Nephron (organoid): ENCODE measurements at regions not wholly inside any gene's neighbourhood (a gene's known extent, or its start where the extent isn't known, plus 50 kb on each side); places are given as distances from the start of the nearest gene placed in this dataset.

Experiments
- H3K27ac Mint-ChIP-seq, 3 experiments: 2 replicates each; pipeline ENCODE4 v1.8.0; 2020; ENCODE audit warnings: mixed read lengths in 3 of 3, mild to moderate bottlenecking in 2 of 3, moderate library complexity in 1 of 3
- H3K27me3 Mint-ChIP-seq: 2 replicates; pipeline ENCODE4 v1.8.0; 2021; ENCODE audit warnings: low read depth, mild to moderate bottlenecking, moderate library complexity, mixed read lengths
- H3K36me3 Mint-ChIP-seq: 2 replicates; pipeline ENCODE4 v1.8.0; 2020; ENCODE audit warnings: low read depth, mixed read lengths
- H3K4me1 Mint-ChIP-seq: 2 replicates; pipeline ENCODE4 v1.8.0; 2020; ENCODE audit warnings: mixed read lengths
- H3K4me3 Mint-ChIP-seq, 3 experiments: 2 replicates each; pipeline ENCODE4 v1.8.0; 2020; ENCODE audit warnings: mild to moderate bottlenecking in 3 of 3, mixed read lengths in 3 of 3, moderate library complexity in 2 of 3
- H3K9me3 Mint-ChIP-seq: 2 replicates; pipeline ENCODE4 v1.8.0; 2020; ENCODE audit warnings: mixed read lengths
- TF ChIP-seq, protein P1 (sequence below), 3 experiments: fragments of 200-600 bp; sonication (generic); IDR thresholded peaks; one replicate each; pipeline ENCODE4 v1.5.0; 2021; ENCODE audit warnings: antibody characterized with exemption in 3 of 3; ENCODE audit not compliant: unreplicated experiment in 3 of 3

- H3K4me1 Mint-ChIP-seq: no peaks in the 10 kb centered on the region
- TF ChIP-seq, protein P1, sequence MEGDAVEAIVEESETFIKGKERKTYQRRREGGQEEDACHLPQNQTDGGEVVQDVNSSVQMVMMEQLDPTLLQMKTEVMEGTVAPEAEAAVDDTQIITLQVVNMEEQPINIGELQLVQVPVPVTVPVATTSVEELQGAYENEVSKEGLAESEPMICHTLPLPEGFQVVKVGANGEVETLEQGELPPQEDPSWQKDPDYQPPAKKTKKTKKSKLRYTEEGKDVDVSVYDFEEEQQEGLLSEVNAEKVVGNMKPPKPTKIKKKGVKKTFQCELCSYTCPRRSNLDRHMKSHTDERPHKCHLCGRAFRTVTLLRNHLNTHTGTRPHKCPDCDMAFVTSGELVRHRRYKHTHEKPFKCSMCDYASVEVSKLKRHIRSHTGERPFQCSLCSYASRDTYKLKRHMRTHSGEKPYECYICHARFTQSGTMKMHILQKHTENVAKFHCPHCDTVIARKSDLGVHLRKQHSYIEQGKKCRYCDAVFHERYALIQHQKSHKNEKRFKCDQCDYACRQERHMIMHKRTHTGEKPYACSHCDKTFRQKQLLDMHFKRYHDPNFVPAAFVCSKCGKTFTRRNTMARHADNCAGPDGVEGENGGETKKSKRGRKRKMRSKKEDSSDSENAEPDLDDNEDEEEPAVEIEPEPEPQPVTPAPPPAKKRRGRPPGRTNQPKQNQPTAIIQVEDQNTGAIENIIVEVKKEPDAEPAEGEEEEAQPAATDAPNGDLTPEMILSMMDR (IDR thresholded peaks at IDR 0.05; ENCODE audit: unreplicated experiment in 3 of 3): no peak
- H3K4me3 Mint-ChIP-seq: no peak overlapping the region
- peaks cover 3% of the 10 kb centered on the region for H3K27me3 Mint-ChIP-seq
- H3K36me3 Mint-ChIP-seq: no peaks in the 10 kb centered on the region
- no peak overlapping the region for H3K27ac Mint-ChIP-seq
- no peaks in the 10 kb centered on the region for H3K9me3 Mint-ChIP-seq
These were observed 73.2 kb upstream of the SALL1 start for GRCh38 chr16:51224317-51224716.

DNA sequence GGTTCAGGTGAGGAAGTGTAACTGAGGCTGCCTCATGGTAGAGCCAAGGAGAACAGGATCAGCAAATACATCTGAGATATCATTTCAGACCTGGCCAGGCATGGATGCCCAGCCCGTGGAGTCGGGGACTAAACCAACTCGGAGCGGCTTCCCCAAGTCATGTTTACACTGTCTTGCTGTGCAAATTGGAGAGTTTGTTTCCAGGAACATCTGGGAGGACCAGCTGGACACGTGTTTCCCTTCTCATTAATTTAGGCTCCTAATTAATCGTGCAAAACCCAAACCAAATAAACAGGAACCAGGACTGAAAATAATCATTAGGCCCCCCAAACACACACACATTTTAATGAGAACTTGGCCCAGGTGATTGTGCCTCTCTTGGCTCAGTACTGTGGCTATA lies 70.9 kb upstream of the SALL1 start:
- Mint-ChIP-seq H3K4me1 (no peaks in the 10 kb centered on the region), H3K27ac (no peak overlapping the region), H3K4me3 (no peak overlapping the region), H3K36me3 (no peaks in the 10 kb centered on the region), H3K27me3 (peaks cover 3% of the 10 kb centered on the region), H3K9me3 (peaks cover 13% of the 10 kb centered on the region)
- TF ChIP-seq, protein P1 (IDR thresholded peaks at IDR 0.05; ENCODE audit: unreplicated experiment in 3 of 3): no peak

DNA sequence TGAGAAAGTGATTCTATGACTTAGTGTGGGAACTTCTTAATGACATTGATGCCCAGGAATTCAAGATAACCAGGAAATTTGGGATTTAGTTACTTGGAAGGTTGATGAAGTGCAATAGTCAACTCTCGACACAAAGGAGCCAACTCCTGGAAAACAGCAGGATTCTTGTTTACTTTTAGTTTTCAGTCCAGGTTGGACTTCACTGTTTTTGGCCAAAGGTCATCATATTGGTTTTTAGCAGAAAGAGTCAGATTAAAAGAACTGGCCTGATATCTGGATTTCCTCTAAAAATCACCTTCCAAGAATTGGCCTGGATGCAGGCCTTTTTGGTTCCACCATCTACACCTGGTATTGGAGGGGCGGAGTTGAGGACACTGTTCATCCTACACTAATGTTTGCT lies 60.1 kb upstream of the SALL1 start:
- Mint-ChIP-seq H3K4me3 (no peak overlapping the region), H3K4me1 (peaks cover 8% of the 10 kb centered on the region), H3K27me3 (no peaks in the 10 kb centered on the region), H3K36me3 (no peaks in the 10 kb centered on the region), H3K9me3 (peaks cover 11% of the 10 kb centered on the region), H3K27ac (no peak overlapping the region)
- TF ChIP-seq, protein P1 (IDR thresholded peaks at IDR 0.05; ENCODE audit: unreplicated experiment in 3 of 3): no peak

- H3K9me3 Mint-ChIP-seq: peaks cover 6% of the 10 kb centered on the region
- H3K4me1 Mint-ChIP-seq: peaks cover 8% of the 10 kb centered on the region
- no peaks in the 10 kb centered on the region for H3K36me3 Mint-ChIP-seq
- H3K27ac Mint-ChIP-seq: peak overlapping the region in 1 of 3 experiments; percentile 41
- no peaks in the 10 kb centered on the region for H3K27me3 Mint-ChIP-seq
- TF ChIP-seq, protein P1 (IDR thresholded peaks at IDR 0.05; ENCODE audit: unreplicated experiment in 3 of 3): no peak
- no peak overlapping the region for H3K4me3 Mint-ChIP-seq
These were observed 59.0 kb upstream of the SALL1 start for GRCh38 chr16:51210087-51210486.

DNA sequence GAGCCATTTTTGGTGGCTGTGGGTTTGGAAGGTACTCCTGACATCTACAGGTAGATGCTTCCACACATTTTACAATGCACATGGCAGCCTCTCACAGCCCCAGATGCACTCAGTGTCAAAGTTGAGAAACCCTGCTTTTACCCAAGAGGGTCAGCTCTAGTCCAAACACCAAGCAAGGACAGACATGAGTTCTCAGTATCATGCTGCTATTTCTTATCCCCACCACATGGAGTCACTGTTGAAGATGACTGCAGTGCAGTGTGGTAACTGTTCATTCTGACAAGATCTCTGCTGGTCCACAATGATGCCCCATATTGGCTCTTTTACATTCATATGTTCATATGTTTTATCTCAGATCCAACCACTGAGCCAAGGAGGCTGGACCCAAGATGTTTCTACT lies 50.5 kb upstream of the SALL1 start:
- peaks cover 9% of the 10 kb centered on the region for H3K9me3 Mint-ChIP-seq
- H3K4me1 Mint-ChIP-seq: no peaks in the 10 kb centered on the region
- H3K4me3 Mint-ChIP-seq: no peak overlapping the region
- no peak overlapping the region for H3K27ac Mint-ChIP-seq
- H3K27me3 Mint-ChIP-seq: peaks cover 12% of the 10 kb centered on the region
- H3K36me3 Mint-ChIP-seq: no peaks in the 10 kb centered on the region
- TF ChIP-seq, protein P1 (IDR thresholded peaks at IDR 0.05; ENCODE audit: unreplicated experiment in 3 of 3): no peak
